ENCODE measurements at regions not wholly inside any gene's neighbourhood (a gene's known extent, or its start where the extent isn't known, plus 50 kb on each side); places are given as distances from the start of the nearest gene placed in this dataset.

DNA sequence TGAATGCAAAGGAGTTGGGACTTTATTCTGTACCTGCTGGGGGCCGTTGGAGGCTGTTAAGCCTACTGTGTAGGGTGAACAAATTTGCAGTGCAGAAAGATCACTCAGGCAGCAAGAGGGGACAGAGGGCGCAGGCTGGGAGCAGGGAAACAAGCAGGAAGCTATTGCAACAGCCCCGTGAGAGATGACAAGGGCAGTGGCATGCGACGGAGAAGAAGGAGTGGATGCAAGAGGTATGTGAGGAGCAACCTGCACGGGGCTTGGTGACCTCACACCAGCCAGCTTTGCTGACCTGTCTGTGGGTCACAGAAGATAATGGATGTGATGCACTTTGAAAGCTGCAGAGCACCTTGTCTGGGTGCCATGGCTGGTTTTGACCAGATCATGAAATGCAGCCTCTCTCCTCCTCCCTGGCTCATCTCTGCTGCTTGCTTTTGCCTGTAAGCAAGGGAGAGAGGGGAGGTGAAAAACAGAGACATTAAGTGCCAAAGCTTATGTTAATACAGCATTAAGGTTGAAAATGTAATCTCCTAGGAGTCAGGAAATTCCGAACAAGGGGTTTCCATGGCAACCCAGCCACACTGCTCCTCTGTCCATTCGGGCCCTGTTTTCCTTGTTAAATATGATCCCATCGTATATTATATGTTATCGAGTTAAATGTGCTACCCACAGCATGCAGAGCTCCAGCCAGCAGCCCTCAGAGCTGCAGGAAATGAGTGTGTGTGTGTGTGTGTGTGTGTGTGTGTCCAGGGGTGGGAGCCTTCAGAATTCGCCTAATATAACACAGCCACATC is 314.3 kb upstream of the ZMIZ1 start:
- DNase-seq (ENCODE audit: low read depth in 2 of 2), result peak; percentile 95 to 96

DNA sequence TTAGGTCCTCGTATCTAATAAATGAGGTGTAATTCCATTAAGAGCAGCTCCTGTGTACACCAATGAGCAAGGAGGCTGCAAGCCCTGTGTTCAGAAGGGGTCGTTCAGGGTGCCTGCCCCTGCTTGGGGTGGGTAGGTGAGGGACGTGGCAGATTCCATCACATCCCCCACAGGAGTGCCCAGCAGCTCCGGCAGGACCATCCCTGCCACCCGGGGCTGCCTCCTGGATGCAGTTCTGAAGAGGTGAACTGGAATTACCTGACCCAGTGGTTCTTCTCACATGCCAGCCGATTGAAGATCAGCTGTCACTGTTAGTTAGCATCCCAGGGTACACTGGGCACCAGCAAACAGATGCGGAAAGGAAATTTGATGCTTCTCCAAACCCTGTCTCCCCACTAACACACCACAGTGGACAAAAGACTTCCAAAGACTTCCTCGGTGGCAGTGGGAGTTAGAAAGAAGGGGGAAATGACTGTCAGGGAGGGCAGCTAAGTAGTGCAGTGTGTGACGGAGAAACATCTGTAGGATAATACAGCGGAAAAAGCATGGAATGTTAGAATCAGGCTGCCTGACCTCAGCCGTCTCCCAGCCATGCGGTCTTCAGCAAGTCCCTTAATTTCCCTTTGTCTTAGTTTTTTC is 313.6 kb upstream of the ZMIZ1 start:
- no peak for DNase-seq (ENCODE audit: low read depth in 2 of 2)

DNA sequence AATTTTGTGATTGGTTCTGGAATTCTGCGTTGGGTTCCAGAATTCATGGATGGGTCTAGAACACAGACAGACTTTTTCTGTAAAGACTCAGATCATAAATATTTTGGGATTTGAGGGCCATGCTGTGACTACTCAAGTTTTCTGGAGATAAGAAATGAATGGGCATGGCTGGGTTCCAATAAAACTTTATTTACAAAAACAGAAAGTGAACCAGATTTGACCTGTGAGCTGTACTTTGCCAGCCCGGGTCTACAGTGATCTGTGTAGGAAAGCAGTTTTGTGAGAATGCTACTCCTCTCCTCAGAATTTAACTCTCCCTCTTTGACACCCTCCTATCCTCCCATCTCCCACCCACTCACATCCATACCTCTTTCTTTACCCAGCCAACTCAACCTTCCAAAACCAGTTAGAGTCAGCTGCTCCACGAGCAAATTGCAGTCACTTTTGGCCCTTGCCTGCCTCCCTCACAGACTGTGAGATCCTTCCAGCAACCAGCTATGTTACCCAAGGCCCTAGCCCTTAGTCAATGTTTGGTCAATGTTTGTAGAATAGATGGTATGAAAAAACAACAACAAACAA is 312.8 kb upstream of the ZMIZ1 start:
- no peak for DNase-seq (ENCODE audit: low read depth in 2 of 2)

DNA sequence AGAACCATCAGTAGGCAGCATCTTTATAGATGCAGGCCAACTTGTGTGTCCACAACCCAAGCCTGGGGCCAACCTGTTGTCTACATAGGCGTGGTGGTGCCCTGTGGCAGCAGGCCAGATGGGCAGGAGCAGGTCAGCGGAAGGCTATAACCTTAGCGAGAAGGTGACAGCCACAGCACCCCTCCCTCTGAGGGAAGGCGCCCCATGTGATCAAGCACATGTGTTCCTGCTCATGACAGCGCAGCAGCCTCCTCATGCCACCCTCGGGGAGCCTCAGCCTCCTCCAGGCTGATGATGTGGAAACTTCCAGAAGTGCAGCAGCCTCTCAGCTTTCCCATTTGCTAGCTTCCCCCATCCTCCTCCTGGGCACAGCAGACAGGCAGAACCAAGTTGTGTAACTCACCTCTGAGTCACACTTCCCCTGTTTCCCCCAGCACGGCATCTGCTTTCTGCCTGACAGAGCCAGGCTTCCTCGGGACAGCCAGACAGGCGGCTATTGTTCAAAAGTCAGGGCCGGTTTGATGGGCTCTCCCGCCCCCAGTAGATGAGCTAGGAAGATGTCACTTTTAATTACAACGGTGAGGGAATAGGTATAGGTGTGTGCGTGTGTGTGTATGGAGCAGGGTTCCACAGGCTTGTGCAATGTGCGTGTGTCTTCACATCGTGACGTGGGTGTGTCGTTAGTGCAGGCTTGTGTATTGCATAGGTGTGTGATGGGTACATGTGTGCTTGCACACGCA is 312.0 kb upstream of the ZMIZ1 start:
- DNase-seq (ENCODE audit: low read depth in 2 of 2), result peak; percentile 95

DNA sequence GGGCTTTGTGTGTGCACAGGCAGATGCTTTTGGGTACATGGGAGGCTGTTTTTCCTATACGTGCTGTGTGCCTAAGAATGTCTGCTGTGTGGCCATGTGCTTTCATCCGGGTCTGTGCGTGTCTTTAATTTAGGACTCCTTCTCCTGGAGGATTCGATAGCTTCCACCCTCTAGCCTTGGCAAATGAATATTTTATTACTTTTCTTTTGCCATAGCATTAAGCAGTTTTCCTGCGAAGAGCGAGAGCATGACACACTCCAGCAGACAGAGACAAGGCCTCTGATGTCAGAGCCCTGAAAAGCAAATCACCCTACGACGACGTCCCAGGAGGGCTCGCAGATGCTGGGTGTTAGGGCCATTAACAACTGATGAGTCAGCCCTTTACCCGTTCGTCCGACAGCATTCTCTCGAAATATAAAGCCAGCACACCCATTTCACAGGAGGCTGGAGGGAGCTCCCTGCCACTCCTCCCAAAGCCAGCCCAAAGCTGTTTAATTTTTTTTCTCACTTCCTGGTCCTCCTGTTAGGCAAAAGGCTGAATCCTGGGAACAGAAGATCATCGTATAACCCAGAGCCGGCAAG is 311.3 kb upstream of the ZMIZ1 start:
- peak; percentile 67 to 69 for DNase-seq (ENCODE audit: low read depth in 2 of 2)

DNA sequence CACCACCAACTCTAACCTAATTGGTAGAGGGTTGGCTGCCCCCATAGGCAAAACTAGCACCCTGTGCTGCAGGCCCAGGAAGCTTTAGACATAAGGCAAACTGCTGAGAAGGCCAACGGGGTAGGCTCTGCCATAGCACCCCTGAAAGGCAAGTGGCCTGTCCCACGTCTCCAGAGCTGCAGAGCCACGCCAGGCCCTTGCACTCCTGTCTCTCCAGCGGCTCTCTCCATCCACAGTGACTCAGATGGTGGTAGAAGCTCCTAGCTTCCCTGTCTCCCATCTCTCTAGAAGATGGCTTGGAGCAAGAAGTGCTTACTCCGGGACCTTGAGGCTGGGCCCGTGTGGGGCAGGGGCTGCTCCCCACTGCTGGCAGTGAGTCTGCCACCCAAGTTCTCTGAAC is 310.6 kb upstream of the ZMIZ1 start:
- no peak for DNase-seq (ENCODE audit: low read depth in 2 of 2)

DNA sequence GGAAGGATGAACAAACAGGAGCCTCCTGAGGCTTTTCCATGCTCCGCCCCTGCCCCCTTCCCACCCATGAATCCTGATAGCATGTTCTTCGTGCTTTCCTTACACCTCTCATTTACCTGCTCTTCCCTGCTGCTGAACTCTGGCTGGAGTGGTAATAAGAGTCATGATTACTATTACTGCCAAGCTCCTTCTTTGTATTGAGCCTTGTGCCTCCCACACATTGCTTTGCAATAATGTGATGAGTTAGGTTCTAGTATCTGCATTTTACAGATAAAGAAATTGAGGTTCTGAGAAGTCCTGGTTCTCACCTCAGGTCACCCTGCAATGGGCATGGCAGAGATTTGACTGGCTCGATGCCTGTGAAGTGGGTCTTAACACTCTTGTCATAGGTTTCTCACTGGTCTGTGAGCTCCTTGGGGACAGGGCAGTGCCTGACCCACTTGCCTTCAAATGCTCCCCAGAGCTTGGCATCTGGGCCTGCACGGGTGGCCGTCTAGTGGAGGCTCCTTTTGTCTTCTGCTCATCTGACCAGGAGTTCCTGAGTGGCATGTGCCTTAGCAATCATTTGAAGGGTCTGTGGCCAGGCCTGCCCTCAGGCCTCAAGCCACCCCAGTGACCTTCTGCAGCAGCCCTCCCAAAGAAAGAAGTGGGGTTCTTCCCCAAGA is 309.2 kb upstream of the ZMIZ1 start:
- no peak for DNase-seq (ENCODE audit: low read depth in 2 of 2)

DNA sequence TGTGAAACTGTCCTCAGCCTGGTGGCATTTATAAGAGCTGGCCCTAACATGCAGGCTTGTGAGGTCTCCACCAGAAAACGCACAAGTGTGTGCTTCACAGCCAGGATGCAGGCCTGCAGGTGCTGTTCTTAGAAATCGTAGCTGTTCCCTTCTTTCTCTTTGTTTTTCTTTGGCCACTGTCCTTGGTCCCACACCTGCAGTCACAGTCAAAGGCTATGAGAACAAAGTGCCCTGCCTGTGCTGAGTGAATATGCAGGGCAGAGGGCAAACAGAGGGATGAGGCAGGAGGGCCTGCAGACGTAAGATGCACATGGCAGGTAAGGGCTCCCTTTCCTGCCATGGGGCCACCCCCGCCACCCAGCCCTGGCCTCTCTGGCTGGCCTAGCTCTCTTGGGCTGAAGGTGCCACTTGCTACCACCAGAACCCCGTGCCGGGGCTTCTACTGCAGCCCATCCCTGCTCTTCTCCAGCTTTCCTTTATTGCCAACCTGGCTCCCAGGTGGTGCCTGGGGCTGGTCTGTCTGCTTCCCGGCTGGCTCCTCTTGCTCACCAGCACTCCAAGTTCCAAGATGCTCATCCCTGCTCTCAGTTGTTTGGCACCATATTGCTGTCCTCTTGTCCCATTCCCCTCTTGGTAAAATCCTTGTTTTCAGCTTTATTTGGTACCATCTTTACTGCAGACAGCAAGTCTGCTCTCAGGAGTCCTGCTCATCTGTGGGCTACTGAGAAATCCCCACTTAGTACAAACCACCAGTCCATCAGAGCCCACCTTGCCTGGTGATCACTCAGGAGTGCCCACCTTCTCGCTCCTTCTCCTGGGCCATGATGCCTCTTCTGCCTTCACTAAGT is 308.1 kb upstream of the ZMIZ1 start:
- DNase-seq (ENCODE audit: low read depth in 2 of 2), result no peak

DNA sequence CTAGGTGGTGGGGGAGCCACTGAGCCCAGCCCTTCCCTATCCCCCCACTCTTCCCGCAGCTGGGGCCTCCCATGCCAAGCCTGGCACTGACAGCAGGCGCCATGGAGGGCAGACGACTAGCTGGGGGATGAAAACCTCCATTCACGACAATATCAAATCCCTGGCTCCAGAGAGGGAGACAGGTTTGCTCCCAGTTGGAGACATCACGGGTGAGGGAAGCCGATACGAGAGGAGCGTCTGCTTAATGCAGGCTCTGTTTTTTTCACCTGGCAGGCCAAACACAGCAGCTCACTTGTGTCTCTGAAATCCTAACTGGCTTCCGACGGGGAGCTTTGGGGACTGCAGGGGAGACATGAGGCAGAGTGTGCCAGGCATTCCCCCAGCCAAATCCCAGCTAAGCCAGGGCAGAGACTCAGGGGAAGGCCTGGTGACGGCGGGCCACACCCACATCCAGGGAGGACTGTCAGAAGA is 307.4 kb upstream of the ZMIZ1 start:
- no peak for DNase-seq (ENCODE audit: low read depth in 2 of 2)

DNA sequence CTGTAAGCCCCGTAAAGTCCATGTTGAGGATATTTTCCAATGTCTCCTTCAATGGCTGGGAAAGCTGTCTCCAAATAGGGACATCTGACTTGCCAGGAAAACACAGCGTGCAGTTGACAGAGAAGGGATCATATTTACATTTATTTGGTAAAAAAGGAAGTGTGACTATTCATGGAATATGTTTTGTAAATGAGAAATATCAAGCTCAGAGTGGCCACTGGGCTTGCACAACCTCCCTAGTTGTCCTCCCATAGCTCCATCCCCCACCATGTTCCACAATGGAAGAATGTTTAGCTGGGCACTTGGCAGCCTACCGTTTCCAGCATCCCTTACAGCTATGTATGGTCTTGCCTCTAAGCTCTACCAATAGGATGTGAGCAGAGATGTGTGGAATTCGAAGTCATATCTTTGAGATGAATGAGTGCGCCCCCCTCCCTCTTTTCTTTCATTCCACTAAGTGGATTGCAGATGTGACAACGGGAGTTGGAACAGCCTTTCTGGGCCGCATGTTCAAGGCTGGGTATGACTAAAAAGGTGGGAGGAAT is 306.6 kb upstream of the ZMIZ1 start:
- DNase-seq (ENCODE audit: low read depth in 2 of 2), result no peak

DNA sequence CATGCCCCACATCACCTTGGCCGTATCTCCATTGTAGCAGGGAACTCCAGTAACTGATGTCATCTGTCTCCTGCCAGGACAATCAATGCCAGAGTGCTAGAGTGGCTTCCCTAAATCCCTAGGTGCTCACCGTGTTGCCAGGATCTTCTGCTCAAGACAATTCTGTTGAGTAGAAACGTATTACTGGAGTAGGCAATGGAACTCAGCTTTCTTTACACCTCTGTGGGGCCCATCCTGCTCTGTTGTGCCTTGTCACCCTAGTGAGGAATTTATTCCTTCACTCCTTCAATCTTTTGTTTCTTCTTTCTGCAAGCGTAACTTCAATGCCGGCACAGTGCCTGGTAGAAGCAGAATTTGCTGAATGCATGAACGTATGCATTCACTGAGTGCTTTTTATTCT is 305.5 kb upstream of the ZMIZ1 start:
- no peak for DNase-seq (ENCODE audit: low read depth in 2 of 2)

DNA sequence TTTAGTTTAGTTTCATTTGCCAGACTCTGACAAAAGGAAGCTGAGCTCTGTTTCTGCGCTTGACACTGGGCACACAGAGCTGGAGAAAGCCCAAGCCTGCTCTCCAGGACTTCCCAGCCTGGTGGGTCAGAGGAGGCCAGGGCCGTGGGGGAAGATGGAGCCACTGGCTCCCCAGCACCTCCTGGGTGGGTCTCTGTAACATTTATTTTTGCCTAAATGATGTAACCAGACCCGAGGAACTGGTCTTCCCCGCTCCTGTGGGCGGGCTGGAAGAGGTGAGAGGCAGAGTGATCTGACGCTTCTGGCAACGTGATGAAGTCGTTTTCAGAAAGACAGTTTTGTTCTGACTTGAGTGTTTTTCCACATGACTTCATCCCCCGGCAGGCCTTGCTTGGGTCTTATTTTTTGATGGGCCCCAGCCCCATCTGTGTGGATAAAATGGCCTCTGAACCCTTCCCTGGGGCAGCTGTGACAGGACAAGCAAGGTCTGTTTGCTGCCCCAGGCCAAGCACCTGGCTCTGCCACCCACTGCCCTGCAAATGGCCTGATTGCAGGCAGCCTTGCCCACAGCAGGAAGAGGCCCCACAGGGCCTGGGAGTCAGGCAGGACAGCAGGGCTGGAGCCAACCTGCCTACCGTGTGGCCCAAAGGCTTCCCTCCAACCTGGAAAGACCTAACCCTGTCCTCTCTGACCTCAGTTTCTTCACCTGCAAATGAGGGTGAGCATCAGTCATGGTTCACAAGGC is 304.9 kb upstream of the ZMIZ1 start:
- DNase-seq (ENCODE audit: low read depth in 2 of 2), result no peak

DNA sequence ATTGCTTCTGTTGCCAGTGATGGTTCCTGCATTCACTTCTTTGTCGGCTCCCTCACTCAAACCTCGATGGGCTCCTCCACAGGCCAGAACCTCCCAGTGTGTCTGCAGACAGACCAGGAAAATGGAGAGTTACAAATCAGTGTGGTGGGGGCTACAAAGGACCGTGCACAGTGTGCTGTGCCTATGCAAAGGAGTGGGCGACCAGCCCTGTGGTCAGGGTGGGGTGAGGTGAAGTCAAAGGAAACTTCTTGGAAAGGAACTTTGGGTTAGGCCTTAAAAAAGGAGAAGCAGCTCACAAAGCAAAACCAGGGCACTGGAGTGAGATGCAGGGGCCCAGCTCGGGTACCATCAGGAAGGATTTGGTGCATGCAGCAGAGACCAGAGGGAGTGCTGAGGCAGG is 304.3 kb upstream of the ZMIZ1 start:
- DNase-seq (ENCODE audit: low read depth in 2 of 2), result no peak

DNA sequence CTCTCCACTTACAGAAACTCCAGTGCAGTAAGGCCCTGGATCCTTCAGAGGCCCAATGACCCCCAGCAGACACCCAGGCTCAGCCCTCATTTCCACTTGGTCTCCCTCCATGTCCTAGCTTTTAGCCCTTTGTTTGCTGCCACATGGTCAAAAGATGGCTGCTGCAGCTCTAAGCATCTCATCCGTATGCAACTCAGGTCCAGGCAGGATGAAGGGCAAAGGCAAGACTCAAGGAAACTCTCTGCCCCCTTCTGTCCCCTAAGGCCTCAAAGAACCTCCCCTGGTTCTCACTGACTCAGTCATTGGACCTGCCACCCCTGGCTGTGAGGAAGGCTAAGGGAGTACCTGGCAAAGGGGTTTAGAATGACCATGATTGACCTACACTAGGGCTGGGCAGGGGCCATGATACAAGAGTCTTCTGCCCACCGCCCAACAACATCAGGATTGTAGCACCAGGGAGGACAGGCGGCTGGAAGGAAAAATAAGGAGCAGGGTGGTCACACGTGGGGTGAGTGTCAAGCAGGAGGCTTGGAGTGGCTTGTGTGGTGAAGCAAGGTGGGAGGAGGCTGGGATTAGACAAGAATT is 303.8 kb upstream of the ZMIZ1 start:
- DNase-seq (ENCODE audit: low read depth in 2 of 2), result no peak

DNA sequence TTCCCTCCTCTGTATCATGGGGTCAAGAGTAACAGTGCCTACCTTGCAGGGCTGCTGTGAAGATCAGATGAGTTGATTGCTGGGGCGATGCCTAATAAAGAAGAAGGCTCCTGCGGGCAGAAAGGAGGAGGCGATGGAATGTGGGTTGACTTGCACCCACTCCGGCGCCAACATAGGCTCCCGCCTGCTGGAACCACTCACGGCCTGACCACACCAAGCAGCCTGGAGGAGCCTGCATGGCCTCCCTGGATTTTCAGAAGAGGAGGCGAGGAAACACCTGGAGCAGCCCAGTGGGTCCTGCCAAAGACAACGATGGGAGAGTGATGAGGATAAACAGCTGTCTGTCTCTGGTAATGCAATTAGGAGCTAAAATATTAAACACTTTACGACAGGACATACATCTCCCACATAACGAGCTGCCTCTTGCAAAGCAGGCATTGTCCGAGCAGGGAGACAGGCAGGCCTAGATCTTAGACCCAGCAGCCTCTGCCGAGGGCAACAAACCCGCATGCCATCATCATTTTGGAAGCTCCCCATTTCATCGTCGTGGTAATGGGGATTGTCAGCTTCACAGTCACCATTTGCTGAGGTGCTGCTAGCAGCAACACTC is 302.9 kb upstream of the ZMIZ1 start:
- no peak for DNase-seq (ENCODE audit: low read depth in 2 of 2)

DNA sequence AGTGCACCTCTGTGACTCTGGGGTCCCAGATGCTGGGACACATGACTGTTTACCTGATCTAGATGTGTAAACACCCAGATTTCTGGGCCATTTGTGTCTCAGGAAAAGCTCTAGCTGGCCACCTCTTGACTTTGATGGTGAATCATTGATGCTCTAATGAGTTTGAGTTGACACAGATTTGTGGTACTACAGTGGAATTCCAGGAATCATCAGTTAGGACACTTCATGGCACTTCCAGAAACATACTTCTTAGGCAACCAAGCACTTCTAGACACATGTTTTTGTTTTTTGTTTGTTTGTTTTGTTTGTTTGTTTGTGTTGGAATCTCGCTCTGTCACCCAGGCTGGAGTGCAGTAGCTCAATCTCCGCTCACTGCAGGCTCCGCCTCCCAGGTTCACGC is 302.2 kb upstream of the ZMIZ1 start:
- no peak for DNase-seq (ENCODE audit: low read depth in 2 of 2)

DNA sequence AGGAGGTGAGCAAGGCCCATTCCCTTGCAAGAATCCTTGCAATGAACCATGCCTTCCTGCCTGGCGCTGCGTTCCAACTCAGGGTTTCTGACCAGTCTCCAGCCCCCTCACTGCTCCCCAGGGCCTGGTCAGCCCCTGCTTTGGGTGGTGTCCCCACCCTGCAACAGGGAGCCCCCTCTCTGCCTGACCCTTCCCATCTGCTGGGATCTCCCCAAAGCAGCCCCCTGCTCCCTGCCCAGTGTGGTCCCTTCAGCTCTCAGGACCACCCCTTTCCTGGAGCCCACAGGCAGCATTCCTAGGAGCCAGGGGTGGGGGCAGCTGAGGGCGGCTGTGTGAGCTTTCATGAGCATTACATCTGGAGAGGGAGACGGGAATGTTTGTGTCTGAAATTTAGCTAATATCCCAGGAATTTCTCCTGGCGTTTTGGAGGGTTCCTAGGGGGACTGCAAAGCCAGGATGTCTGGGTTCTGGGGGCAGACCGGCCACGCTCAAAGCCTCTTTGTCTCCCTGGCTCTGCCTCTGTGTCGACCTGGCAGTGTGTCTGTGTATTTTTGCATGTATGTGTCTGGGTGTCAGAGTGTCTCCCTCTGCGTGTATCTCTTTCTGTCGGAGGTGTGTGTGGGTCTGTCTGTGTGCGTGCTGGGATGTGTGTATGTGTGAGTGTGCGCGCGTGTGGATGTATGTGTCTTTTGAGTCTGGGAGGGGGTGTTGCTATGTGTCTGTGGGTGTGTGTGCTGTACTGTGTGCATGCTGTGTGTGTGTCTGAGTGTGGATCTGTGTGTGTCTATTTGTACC is 300.5 kb upstream of the ZMIZ1 start:
- peak in 1 of 2 experiments; percentile 30 for DNase-seq (ENCODE audit: low read depth in 2 of 2)

DNA sequence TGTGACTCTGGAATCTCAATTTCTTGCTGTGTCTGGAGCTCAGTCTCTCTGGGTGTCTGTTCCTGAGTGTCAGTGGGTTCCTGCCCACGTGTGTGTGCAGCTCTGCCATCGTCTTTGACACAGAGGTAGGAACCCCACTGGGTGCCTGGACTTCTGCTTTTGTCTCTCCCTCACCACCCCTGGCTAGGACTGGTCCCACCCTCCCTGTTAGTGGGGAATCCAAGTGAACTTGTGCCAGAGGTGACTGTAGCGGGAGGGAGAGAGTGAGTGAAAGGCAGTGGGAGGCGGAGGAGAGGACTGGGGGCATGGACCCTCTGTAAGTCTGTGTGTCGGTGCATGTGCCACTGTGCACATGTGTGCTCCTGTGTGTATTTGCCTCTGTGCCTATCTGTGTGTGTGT is 299.9 kb upstream of the ZMIZ1 start:
- no peak for DNase-seq (ENCODE audit: low read depth in 2 of 2)

Measured in fibroblast of skin of left quadriceps (primary cell).